ENCODE measurements at regions not wholly inside any gene's neighbourhood (a gene's known extent, or its start where the extent isn't known, plus 50 kb on each side); places are given as distances from the start of the nearest gene placed in this dataset.
"Not testable (repeated sequence)": the region's sequence is repeated elsewhere in the genome, so short reads cannot be mapped to it uniquely, and the experiment has no call there.

DNA sequence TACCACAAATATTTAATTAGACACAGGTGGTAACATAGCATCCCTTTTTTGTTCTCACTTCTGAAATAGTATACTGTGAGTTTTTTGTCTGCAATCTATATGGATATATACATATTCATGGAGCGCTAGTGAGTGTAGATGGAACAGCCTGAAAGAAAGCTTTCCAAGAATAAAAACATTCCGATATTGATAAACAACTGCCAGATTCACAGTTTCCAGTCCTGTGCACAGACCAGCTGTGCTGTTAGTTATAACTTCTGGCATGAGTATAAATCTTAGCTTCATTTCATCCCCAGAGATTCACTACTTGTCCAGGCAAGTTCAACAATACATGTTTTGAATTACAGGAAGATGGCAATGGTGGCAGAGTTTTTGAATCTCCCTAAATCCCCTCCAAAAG is 467.1 kb upstream of the STEAP1 start:
- H3K27me3 Mint-ChIP-seq (ENCODE audit: unreplicated experiment), result no peaks in the 10 kb centered on the region
- no peak for DNase-seq (ENCODE audit: extremely low spot score, unreplicated experiment)
- no peaks in the 10 kb centered on the region for H3K36me3 Mint-ChIP-seq (ENCODE audit: unreplicated experiment)
- no peaks in the 10 kb centered on the region for H3K9me3 Mint-ChIP-seq (ENCODE audit: unreplicated experiment)
- H3K4me1 Mint-ChIP-seq (ENCODE audit: unreplicated experiment), result no peaks in the 10 kb centered on the region
- H3K4me3 Mint-ChIP-seq (ENCODE audit: unreplicated experiment), result no peak overlapping the region
- no peak overlapping the region for H3K27ac Mint-ChIP-seq (ENCODE audit: unreplicated experiment)
- TF ChIP-seq, protein P1, sequence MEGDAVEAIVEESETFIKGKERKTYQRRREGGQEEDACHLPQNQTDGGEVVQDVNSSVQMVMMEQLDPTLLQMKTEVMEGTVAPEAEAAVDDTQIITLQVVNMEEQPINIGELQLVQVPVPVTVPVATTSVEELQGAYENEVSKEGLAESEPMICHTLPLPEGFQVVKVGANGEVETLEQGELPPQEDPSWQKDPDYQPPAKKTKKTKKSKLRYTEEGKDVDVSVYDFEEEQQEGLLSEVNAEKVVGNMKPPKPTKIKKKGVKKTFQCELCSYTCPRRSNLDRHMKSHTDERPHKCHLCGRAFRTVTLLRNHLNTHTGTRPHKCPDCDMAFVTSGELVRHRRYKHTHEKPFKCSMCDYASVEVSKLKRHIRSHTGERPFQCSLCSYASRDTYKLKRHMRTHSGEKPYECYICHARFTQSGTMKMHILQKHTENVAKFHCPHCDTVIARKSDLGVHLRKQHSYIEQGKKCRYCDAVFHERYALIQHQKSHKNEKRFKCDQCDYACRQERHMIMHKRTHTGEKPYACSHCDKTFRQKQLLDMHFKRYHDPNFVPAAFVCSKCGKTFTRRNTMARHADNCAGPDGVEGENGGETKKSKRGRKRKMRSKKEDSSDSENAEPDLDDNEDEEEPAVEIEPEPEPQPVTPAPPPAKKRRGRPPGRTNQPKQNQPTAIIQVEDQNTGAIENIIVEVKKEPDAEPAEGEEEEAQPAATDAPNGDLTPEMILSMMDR (IDR thresholded peaks at IDR 0.05), result no peak

DNA sequence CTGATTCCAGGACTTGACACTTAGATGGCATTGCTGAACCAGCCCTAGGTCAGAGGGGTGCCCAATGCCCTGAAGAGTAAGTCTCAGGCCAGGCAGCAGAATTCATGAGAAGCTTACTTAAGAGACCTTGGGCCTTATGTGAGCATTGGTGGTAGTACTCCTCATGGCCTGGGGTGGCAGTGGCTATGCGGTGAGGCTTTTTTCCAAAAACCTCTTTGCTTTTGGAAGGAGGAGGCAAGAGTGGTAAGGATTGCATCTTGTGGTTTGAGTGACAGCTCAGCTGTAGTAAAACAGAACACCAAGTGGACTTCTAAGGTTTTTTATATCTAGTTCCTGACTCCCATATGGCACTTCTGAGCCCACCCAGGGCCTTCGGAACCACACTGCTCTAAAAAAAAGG is 459.0 kb upstream of the STEAP1 start:
- DNase-seq (ENCODE audit: extremely low spot score, unreplicated experiment), result no peak
- TF ChIP-seq, protein P1 (IDR thresholded peaks at IDR 0.05), result no peak
- Mint-ChIP-seq H3K36me3 (ENCODE audit: unreplicated experiment) (no peaks in the 10 kb centered on the region), H3K9me3 (ENCODE audit: unreplicated experiment) (peaks cover 43% of the 10 kb centered on the region), H3K4me3 (ENCODE audit: unreplicated experiment) (no peak overlapping the region), H3K27ac (ENCODE audit: unreplicated experiment) (no peak overlapping the region), H3K27me3 (ENCODE audit: unreplicated experiment) (no peaks in the 10 kb centered on the region), H3K4me1 (ENCODE audit: unreplicated experiment) (no peaks in the 10 kb centered on the region)

DNA sequence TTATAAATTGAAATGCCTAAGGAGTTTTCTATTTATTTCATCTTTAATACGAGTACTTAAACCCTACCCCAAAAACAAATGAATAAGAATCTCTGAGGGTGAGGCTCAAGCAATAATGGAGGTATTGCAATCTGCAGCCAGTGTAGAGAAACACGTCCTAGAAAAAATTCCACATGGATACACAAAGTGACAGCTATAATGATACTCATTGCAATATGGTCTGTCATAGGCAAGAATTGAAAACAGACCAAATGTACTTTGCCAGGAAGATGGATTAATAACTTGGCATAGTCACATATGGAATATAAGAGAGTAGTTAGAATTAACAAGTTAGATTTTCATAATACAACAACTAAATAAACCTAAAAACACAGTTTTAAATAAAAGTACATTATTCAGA is 440.1 kb upstream of the STEAP1 start:
- TF ChIP-seq, protein P1 (IDR thresholded peaks at IDR 0.05), result no peak
- no peak for DNase-seq (ENCODE audit: extremely low spot score, unreplicated experiment)
- no peaks in the 10 kb centered on the region for H3K27me3 Mint-ChIP-seq (ENCODE audit: unreplicated experiment)
- H3K27ac Mint-ChIP-seq (ENCODE audit: unreplicated experiment), result no peak overlapping the region
- H3K4me3 Mint-ChIP-seq (ENCODE audit: unreplicated experiment), result no peak overlapping the region
- no peaks in the 10 kb centered on the region for H3K9me3 Mint-ChIP-seq (ENCODE audit: unreplicated experiment)
- no peaks in the 10 kb centered on the region for H3K4me1 Mint-ChIP-seq (ENCODE audit: unreplicated experiment)
- no peaks in the 10 kb centered on the region for H3K36me3 Mint-ChIP-seq (ENCODE audit: unreplicated experiment)

DNA sequence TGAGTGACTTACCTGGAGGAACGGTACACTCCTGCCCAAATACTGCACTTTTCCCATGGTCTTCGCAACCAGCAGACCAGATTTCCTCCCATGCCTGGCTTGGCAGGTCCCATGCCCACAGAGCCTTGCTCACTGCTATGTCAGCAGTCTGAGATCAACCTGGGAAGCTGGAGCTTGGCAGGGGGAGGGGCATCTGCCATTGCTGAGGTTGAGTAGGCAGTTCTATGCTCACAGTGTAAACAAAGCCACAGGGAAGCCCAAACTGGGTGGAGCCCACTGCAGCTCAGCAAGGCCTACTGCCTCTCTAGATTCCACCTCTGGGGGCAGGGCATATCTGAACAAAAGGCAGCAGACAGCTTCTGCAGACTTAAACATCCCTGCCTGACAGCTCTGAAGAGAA is 435.3 kb upstream of the STEAP1 start:
- not testable (repeated sequence) for H3K27ac Mint-ChIP-seq (ENCODE audit: unreplicated experiment); DNase-seq (ENCODE audit: extremely low spot score, unreplicated experiment); H3K4me1 Mint-ChIP-seq (ENCODE audit: unreplicated experiment); H3K27me3 Mint-ChIP-seq (ENCODE audit: unreplicated experiment); H3K4me3 Mint-ChIP-seq (ENCODE audit: unreplicated experiment); H3K36me3 Mint-ChIP-seq (ENCODE audit: unreplicated experiment); H3K9me3 Mint-ChIP-seq (ENCODE audit: unreplicated experiment)

DNA sequence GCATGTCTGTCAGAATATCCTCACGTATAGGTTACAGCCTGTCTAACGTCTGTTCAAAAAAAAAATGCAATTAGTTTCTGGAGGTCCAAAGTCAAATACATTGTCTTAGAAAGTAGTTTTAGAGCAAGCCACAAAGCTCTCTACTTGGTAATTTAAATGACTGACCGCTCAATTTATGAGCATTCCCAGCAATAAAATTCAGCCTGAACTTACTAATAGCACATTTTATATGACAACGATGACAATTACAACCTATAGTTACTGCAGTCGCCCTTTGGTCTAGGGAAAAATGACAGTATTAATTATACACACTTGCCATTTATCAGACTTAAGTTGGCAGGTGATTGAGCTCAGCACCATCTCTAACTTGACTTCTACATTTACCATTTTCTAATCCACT is 425.8 kb upstream of the STEAP1 start:
- no peak overlapping the region for H3K27ac Mint-ChIP-seq (ENCODE audit: unreplicated experiment)
- no peaks in the 10 kb centered on the region for H3K4me1 Mint-ChIP-seq (ENCODE audit: unreplicated experiment)
- H3K4me3 Mint-ChIP-seq (ENCODE audit: unreplicated experiment), result no peak overlapping the region
- H3K9me3 Mint-ChIP-seq (ENCODE audit: unreplicated experiment), result no peaks in the 10 kb centered on the region
- H3K27me3 Mint-ChIP-seq (ENCODE audit: unreplicated experiment), result no peaks in the 10 kb centered on the region
- TF ChIP-seq, protein P1 (IDR thresholded peaks at IDR 0.05), result no peak
- no peak for DNase-seq (ENCODE audit: extremely low spot score, unreplicated experiment)
- no peaks in the 10 kb centered on the region for H3K36me3 Mint-ChIP-seq (ENCODE audit: unreplicated experiment)

DNA sequence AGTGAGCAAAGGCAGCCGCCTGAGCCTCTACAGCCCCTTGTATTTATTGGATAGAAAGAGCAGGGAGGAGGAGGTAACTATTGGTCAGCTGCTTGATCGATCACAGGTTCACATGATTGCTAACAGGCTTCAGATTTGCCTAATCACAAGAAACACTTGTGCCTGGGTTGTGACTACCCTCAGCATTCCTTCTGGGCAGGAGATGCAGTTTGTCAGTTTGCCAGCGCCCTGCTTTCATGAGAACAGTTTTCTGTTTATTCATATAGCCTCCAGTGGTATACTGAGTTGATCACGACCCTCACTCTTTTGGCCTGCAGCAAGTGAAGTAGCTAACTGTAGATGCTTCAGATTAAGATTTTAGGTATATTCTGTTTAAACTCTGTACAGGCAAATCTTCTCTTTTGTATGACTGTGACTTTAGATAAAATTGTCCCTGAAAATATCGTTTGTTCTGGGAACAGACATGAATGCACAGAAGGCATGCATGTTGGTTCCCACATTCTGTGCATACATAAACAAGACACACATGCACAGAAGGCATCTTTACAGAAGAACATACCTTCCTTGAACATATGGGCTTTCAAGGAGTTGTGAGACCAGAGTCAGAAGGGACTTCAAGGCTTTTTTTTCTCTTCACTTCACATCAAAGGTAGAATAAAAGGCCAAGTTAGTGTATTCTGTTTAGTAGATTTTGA is 422.4 kb upstream of the STEAP1 start:
- Mint-ChIP-seq H3K4me3 (ENCODE audit: unreplicated experiment) (no peak overlapping the region), H3K27me3 (ENCODE audit: unreplicated experiment) (no peaks in the 10 kb centered on the region), H3K9me3 (ENCODE audit: unreplicated experiment) (peaks cover 9% of the 10 kb centered on the region), H3K4me1 (ENCODE audit: unreplicated experiment) (no peaks in the 10 kb centered on the region), H3K27ac (ENCODE audit: unreplicated experiment) (no peak overlapping the region), H3K36me3 (ENCODE audit: unreplicated experiment) (no peaks in the 10 kb centered on the region)
- TF ChIP-seq, protein P1 (IDR thresholded peaks at IDR 0.05), result no peak
- DNase-seq (ENCODE audit: extremely low spot score, unreplicated experiment), result no peak

Measured in osteocyte (in vitro differentiated cells).